ENCODE measurements at regions not wholly inside any gene's neighbourhood (a gene's known extent, or its start where the extent isn't known, plus 50 kb on each side); places are given as distances from the start of the nearest gene placed in this dataset.

- no peak overlapping the region for H3K4me3 ChIP-seq (ENCODE audit: low read depth, low read length)
- no peak for TF ChIP-seq CTCF (IDR thresholded peaks at IDR 0.05; ENCODE audit: low read depth, low read length)
Observed at GRCh38 chr3:168498194-168498593, 402.5 kb upstream of the GOLIM4 start.

- TF ChIP-seq CTCF (IDR thresholded peaks at IDR 0.05; ENCODE audit: low read depth, low read length): no peak
- H3K4me3 ChIP-seq (ENCODE audit: low read depth, low read length): no peak overlapping the region
Observed at GRCh38 chr3:168497741-168498140, 402.0 kb upstream of the GOLIM4 start.

- no peak overlapping the region for H3K4me3 ChIP-seq (ENCODE audit: low read depth, low read length)
- no peak for TF ChIP-seq CTCF (IDR thresholded peaks at IDR 0.05; ENCODE audit: low read depth, low read length)
Observed at GRCh38 chr3:168497183-168497582, 401.5 kb upstream of the GOLIM4 start.

GRCh38 chr3:168495932-168496331, 400.2 kb upstream of the GOLIM4 start:
- no peak overlapping the region for H3K4me3 ChIP-seq (ENCODE audit: low read depth, low read length)
- TF ChIP-seq CTCF (IDR thresholded peaks at IDR 0.05; ENCODE audit: low read depth, low read length): no peak

GRCh38 chr3:168495270-168495669, 399.5 kb upstream of the GOLIM4 start:
- no peak for TF ChIP-seq CTCF (IDR thresholded peaks at IDR 0.05; ENCODE audit: low read depth, low read length)

GRCh38 chr3:168493412-168494205, 397.9 kb upstream of the GOLIM4 start:
- TF ChIP-seq CTCF (IDR thresholded peaks at IDR 0.05; ENCODE audit: low read depth, low read length): no peak
- no peak overlapping the region for H3K4me3 ChIP-seq (ENCODE audit: low read depth, low read length)

More at GRCh38 chr3:168495270-168495669, 399.5 kb upstream of the GOLIM4 start:
- H3K4me3 ChIP-seq (ENCODE audit: low read depth, low read length): no peak overlapping the region

GRCh38 chr3:168490981-168491380, 395.3 kb upstream of the GOLIM4 start:
- no peak for TF ChIP-seq CTCF (IDR thresholded peaks at IDR 0.05; ENCODE audit: low read depth, low read length)
- H3K4me3 ChIP-seq (ENCODE audit: low read depth, low read length): no peak overlapping the region
